Suprapubic skin (tissue), 3 donors: ENCODE measurements at regions not wholly inside any gene's neighbourhood (a gene's known extent, or its start where the extent isn't known, plus 50 kb on each side); places are given as distances from the start of the nearest gene placed in this dataset.

ENCODE experiments used
- EP300 ChIP-seq: sonication (generic); formaldehyde crosslinking; IDR thresholded peaks from one replicate; pipeline ENCODE4 v1.6.1; 2017; ENCODE audit warnings: antibody characterized with exemption
- POLR2A ChIP-seq, 2 donors: fragments of 450-650 bp; IDR thresholded peaks; one replicate each; pipeline ENCODE4 v1.6.1; 2017; ENCODE audit warnings: antibody characterized with exemption in 2 of 2, mild to moderate bottlenecking in 2 of 2, moderate library complexity in 2 of 2
- TF ChIP-seq, protein P1 (sequence below), 2 donors: fragments of 200-600 bp in 1 of 2; fragments of 450-650 bp in 1 of 2; sonication (generic) in 1 of 2; IDR thresholded peaks; one replicate each; pipeline ENCODE4 v1.5.1; 2016 to 2019; ENCODE audit warnings: antibody characterized with exemption in 2 of 2, mild to moderate bottlenecking in 1 of 2, moderate library complexity in 1 of 2

DNA sequence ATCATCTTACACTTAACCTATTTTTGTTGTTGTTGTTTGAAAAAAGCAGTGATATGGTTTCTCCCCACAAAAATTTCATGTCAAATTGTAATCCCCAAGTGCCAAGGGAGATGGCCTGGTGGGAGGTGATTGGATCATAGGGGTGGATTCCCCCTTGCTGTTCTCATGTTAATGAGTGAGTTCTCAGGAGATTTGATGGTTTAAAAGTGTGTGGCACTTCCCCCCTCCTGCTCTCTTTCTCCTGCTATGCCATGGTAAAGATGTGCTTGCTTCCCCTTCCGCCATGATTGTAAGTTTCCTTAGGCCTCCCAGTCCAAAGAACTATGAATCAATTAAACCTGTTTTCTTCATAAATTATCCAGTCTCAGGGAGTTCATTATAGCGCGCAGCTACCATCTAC, 1362.7 kb upstream of the FAM98A start:
- TF ChIP-seq, protein P1, sequence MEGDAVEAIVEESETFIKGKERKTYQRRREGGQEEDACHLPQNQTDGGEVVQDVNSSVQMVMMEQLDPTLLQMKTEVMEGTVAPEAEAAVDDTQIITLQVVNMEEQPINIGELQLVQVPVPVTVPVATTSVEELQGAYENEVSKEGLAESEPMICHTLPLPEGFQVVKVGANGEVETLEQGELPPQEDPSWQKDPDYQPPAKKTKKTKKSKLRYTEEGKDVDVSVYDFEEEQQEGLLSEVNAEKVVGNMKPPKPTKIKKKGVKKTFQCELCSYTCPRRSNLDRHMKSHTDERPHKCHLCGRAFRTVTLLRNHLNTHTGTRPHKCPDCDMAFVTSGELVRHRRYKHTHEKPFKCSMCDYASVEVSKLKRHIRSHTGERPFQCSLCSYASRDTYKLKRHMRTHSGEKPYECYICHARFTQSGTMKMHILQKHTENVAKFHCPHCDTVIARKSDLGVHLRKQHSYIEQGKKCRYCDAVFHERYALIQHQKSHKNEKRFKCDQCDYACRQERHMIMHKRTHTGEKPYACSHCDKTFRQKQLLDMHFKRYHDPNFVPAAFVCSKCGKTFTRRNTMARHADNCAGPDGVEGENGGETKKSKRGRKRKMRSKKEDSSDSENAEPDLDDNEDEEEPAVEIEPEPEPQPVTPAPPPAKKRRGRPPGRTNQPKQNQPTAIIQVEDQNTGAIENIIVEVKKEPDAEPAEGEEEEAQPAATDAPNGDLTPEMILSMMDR (IDR thresholded peaks at IDR 0.05): no peak
- TF ChIP-seq POLR2A (IDR thresholded peaks at IDR 0.05): no peak
- no peak for TF ChIP-seq EP300
